ENCODE measurements at regions not wholly inside any gene's neighbourhood (a gene's known extent, or its start where the extent isn't known, plus 50 kb on each side); places are given as distances from the start of the nearest gene placed in this dataset.
"Not testable (repeated sequence)": the region's sequence is repeated elsewhere in the genome, so short reads cannot be mapped to it uniquely, and the experiment has no call there.

DNA sequence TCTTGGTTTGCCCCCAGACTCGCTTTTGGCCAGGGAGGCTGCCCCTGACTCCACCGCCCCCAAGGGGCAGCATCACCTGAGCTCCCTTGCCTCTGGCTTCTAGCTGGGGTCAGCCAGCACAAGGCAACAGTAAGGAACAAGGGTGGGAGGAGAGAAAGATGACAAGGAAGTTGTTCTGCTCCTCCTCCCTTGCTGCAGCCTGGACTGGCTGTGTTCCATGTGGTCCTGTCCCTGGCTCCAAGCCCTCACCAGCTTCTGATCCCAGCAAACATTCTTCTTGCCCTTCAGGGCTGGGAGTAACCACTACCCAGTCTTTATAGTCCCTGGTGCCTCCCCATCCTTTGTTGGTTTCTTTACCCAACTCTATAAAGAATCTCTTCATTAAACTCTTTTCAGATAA lies 100.3 kb upstream of the SPIN1 start:
- no peak for FAIRE-seq
- no peak for DNase-seq (ENCODE audit: insufficient read length, low spot score)

DNA sequence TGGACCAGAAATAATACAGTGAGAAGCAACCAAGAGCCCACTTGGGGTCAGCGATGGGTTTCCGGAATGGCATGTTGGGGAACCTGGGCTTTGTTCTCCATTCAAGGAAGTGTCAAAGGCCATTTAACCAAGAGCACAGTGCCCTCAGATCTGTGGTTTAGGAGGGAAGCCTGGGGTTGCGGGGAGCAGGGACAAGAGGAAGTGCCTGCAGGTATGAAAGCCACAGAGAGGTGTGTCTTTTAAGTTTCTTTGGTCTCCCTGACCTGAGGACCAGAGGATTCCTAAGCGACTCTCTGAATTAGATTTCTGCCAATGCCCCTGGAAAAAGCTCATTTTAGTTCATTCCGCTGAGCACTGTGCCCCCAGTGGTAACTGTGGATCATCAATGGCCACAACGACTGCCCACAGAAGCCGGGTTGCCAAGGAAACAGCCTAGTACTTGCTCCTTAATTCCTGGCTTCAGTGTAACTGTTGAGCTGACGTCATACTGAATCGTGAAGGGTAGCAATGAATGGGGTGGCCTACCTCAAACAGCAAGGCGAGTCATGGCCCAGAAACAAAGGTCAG lies 107.3 kb upstream of the SPIN1 start:
- FAIRE-seq = no peak

GRCh38 chr9:88278036-88278435 lies 110.2 kb upstream of the SPIN1 start:
- no peak for DNase-seq (ENCODE audit: insufficient read length, low spot score)
- FAIRE-seq = no peak

More for the DNA sequence above, 107.3 kb upstream of the SPIN1 start:
- no peak for DNase-seq (ENCODE audit: insufficient read length, low spot score)

GRCh38 chr9:88274078-88274477 lies 114.2 kb upstream of the SPIN1 start:
- FAIRE-seq = no peak
- no peak for DNase-seq (ENCODE audit: insufficient read length, low spot score)

GRCh38 chr9:88272986-88273385 lies 115.3 kb upstream of the SPIN1 start:
- FAIRE-seq = no peak
- no peak for DNase-seq (ENCODE audit: insufficient read length, low spot score)

- DNase-seq (ENCODE audit: insufficient read length, low spot score) = no peak
- no peak for FAIRE-seq
Observed at GRCh38 chr9:88270413-88270812, 117.8 kb upstream of the SPIN1 start.

GRCh38 chr9:88268886-88269285 lies 119.4 kb upstream of the SPIN1 start:
- FAIRE-seq (no peak), DNase-seq (ENCODE audit: insufficient read length, low spot score) (no peak)

DNA sequence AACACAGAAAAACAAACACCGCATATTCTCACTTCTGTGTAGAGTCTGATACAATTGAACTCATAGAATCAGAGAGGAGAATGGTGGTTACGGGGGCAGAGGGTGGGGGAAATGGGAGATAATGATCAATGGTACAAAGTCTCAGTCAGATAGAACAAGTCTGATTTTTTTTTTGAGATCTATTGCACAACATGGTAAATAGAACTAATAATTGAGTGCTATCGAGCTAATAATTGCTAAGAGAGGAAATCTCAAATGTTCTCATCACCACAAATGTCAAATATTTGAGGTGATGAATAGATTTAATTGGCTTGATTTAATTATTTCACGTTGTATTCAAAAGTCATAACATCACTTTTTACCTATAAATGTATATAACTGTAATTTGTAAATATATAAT lies 121.0 kb upstream of the SPIN1 start:
- DNase-seq (ENCODE audit: insufficient read length, low spot score) = no peak
- no peak for FAIRE-seq

DNA sequence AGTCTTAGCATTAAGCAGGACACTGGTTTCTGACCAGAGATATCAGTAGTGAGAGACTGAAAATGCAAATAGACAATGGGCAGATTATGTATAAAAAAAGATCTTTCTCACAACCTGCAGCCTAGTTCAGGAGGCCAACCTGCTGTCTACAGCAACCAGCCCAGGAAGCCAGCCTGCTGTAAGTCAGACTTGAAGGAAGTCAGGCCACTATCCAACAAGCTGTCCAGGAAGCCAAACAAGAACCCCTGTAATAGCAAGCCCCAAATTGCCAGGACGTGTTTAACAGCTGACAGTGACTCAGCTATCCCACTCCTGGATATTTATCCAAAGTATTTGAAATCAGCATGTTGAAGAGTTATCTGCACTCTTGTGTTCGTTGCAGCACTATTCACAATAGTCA lies 121.8 kb upstream of the SPIN1 start:
- FAIRE-seq = no peak
- no peak for DNase-seq (ENCODE audit: insufficient read length, low spot score)

- FAIRE-seq = no peak
- DNase-seq (ENCODE audit: insufficient read length, low spot score) = no peak
Observed at GRCh38 chr9:88259001-88259400, 120.7 kb upstream of the SPATA31C2 start.

DNA sequence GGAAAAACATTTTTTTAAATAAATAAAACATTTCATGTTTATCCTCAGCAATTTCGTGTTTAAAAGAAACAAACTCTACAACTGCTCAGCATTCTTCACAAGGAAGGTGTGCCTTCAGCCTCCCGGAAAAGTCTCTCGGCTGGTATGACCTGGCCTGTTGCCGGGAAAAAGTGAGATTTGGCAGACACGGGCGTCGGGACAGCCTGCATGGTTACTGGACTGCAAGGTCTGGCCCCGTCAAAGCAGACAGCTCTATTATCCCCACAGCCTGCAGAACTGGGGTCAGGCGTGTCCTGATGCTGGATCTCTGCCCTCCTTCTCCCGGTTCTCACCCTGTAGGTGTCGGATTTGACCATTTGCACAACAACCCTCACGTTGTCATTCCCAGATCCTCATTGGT lies 120.3 kb upstream of the SPATA31C2 start:
- DNase-seq (ENCODE audit: insufficient read length, low spot score) (no peak), FAIRE-seq (no peak)

- DNase-seq (ENCODE audit: insufficient read length, low spot score) (no peak), FAIRE-seq (no peak)
Observed at GRCh38 chr9:88258024-88258423, 119.7 kb upstream of the SPATA31C2 start.

DNA sequence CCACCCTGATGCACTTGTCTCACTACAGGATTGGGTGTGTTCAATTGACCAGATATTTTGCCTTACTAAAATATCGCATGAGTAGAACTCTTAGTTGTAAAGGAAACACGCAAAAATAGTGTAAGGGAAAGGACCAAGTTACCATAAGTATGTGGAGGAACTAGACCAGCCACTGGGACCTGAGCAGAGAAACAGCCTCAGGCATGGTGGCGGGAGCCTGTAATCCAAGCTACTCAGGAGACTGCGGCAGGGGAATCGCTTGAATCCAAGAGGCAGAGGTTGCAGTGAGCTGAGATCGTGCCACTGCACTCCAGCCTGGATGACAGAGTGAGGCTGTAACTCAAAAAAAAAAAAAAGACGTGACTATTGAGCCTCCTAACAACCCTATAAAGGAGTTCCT lies 117.9 kb upstream of the SPATA31C2 start:
- FAIRE-seq = no peak

GRCh38 chr9:88255806-88256205 lies 117.5 kb upstream of the SPATA31C2 start:
- not testable (repeated sequence) for FAIRE-seq; DNase-seq (ENCODE audit: insufficient read length, low spot score)

More for the DNA sequence above, 117.9 kb upstream of the SPATA31C2 start:
- no peak for DNase-seq (ENCODE audit: insufficient read length, low spot score)

DNA sequence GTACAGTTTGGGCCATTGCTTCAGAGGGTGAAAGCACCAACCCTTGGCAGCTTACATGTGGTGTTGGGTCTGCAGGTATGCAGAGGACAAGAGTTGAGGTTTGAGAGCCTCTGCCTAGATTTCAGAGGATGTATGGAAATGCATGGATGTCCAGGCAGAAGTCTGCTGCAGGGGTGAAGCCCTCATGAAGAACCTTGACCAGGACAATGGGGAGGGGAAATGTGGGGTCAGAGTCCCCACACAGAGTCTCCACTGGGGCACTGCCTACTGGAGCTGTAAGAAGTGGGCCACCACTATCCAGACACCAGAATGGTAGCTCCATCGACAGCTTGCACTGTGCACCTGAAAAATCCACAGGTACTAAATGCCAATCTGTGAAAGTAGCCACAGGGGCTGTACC lies 113.6 kb upstream of the SPATA31C2 start:
- no peak for FAIRE-seq
- no peak for DNase-seq (ENCODE audit: insufficient read length, low spot score)

DNA sequence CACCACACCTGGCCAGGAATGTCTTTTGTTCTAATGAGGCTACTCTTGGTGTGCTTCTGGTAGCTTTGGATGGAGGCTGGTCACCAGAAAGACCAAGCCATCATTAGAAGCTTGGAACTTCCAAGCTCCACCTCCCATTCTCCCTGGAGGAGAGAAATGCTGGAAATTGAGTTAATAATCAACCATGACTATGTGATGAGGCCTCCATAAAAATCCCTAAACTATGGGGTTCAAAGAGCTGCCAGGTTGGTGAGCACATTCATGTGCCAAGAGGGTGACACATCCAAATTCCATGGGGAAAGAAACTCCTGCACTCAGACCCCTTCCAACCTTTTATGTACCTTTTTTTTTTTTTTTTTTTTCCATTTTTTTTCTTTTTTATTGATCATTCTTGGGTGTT lies 105.5 kb upstream of the SPATA31C2 start:
- DNase-seq (ENCODE audit: insufficient read length, low spot score) = no peak
- no peak for FAIRE-seq

DNA sequence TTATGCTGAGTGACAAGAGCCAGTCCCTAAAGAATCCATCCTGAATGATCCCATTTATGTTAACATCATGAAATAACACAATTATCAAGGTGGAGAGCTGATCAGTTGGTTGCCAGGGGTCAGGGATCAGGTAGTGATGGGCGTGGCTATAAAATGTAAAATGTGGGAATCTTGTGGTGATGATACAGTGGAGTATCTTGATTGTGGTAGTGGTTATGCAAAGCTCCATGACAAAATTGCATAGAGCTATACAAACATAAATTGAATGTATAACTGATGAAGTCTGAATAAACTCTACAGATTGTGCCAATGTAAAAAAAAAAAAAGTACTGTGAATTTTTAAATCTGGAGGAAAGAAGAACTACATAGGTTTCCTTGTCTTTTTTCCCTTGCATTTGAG lies 104.6 kb upstream of the SPATA31C2 start:
- DNase-seq (ENCODE audit: insufficient read length, low spot score) (no peak), FAIRE-seq (no peak)

GRCh38 chr9:88237991-88238571 lies 99.8 kb upstream of the SPATA31C2 start:
- DNase-seq (ENCODE audit: insufficient read length, low spot score) (no peak), FAIRE-seq (no peak)

DNA sequence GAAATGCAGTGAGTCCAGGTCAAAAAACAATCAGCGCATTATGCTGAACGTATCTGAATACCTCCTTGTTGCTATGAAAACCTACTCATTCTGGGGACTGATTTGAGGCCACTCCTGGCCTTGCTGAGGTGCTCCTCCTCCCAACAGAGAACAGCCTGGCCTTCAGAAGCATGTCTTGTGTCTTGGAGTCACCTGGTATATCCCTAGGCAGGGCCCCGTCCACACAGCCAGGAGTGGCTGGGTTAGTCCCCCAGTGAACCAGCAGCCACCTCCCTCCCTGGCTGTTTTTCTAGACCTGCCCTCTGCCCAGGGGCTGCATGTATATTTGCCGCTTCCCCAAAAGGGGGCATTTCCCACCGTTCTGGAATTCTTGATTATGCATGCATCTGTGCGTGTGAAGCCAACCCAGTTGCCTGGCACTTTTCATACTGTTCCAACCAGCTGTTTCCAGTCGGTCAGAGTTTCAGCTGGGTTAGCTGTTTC lies 99.2 kb upstream of the SPATA31C2 start:
- FAIRE-seq (no peak), DNase-seq (ENCODE audit: insufficient read length, low spot score) (no peak)

DNA sequence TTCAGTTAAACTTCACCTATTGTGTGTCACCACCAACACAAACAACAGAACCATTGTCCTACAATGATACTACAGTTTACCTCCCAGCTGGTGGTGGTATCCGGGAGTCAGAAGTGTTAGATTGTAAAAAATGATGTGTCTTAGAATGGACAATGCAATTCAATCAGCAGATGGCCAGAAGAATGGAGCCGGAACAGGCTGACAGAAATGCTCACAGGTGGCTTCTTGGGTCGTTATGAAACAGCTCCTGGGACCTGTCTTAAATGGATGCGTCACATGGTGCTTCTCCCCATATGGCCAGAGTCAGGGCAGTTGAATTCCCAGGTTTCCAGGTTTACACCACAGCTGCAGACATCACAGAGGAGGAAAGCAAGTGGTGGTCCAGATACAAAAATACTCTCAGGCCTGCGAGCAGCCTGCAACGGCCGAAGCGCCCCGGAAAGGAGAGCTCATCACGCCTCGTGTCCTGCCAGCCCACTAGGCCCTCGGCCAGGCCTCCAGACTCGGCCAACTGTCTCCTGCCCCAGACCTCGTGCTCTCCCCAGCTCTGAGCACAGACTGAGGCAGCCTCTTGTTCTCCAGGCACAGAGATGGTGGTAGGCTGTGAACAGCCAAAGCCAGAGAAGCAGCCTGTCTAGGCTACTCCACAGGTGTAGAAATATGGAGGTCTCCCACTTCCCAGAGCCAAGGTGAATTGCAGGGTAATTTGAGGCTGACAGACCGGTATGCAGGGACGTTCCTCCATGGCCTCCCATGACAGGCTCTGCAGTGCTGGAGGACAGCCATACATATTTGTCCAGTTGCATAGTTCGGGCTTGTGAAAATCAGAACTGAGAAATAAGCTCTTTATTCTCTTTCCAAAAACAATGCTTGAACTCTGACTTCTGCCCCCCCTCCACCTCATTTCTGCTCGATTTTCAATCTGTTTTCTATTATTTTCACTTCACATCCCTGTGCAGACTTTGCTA lies 98.5 kb upstream of the SPATA31C2 start:
- FAIRE-seq = no peak
- no peak for DNase-seq (ENCODE audit: insufficient read length, low spot score)

GRCh38 chr9:88235615-88236014 lies 97.3 kb upstream of the SPATA31C2 start:
- DNase-seq (ENCODE audit: insufficient read length, low spot score) (no peak), FAIRE-seq (no peak)

- FAIRE-seq (no peak), DNase-seq (ENCODE audit: insufficient read length, low spot score) (no peak)
Observed at GRCh38 chr9:88234114-88234513, 95.8 kb upstream of the SPATA31C2 start.
